ENCODE measurements at regions not wholly inside any gene's neighbourhood (a gene's known extent, or its start where the extent isn't known, plus 50 kb on each side); places are given as distances from the start of the nearest gene placed in this dataset.
"Not testable (repeated sequence)": the region's sequence is repeated elsewhere in the genome, so short reads cannot be mapped to it uniquely, and the experiment has no call there.

DNA sequence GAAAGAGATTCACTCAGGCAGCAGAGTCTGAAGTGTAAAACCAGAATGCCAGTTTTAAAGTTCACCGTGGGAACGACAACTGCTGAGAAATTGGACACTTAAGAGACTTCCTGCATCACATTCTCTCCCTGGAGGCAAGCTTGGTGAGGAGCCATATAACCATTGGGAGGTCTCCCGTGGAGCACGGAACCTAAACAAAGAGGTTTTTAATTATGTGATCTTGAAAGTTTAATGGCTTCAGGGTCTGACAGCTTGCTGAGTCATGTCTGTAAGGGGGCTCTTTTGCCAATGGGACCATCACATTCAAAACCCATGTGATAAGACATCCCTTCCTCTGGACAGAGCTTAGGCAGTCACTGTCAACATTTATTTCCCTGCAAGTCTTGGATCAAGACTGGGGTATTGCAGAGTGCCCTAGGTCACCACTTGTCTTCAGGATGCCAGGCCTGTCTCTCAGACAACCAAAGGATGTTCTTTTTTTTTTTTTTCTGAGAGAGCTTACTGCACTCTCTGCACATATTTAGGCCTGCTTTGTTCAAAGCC lies 674.4 kb downstream of the TYW1 start:
- no peaks in the 10 kb centered on the region for H3K36me3 ChIP-seq (ENCODE audit: control insufficient read depth, insufficient read depth, low read length)
- Mint-ChIP-seq H3K4me1 (no peaks in the 10 kb centered on the region), H3K4me3 (no peak overlapping the region), H3K27me3 (ENCODE audit: low read depth in 2 of 2) (no peaks in the 10 kb centered on the region), H3K27ac (no peak overlapping the region), H3K36me3 (no peaks in the 10 kb centered on the region), H3K9me3 (peaks cover 6 to 12% of the 10 kb centered on the region in 2 donors)
- H3K27me3 ChIP-seq (ENCODE audit: control insufficient read depth, insufficient read depth, low read length) = no peaks in the 10 kb centered on the region
- 75% methylated on average over 4 of the region's 4 CpGs for WGBS (ENCODE audit: insufficient coverage)
- intact Hi-C loops (cut with micrococcal nuclease) = no loop called here
- H3K4me3 ChIP-seq (ENCODE audit: low read length) = no peak overlapping the region
- no peaks in the 10 kb centered on the region for H3K4me1 ChIP-seq (ENCODE audit: control insufficient read depth, insufficient read depth, low read length)
- DNase-seq (no peak), ATAC-seq (no peak)
- H3K9me3 ChIP-seq (ENCODE audit: control insufficient read depth, insufficient read depth, low read length) = peaks cover 3% of the 10 kb centered on the region
- TF ChIP-seq, protein P1, sequence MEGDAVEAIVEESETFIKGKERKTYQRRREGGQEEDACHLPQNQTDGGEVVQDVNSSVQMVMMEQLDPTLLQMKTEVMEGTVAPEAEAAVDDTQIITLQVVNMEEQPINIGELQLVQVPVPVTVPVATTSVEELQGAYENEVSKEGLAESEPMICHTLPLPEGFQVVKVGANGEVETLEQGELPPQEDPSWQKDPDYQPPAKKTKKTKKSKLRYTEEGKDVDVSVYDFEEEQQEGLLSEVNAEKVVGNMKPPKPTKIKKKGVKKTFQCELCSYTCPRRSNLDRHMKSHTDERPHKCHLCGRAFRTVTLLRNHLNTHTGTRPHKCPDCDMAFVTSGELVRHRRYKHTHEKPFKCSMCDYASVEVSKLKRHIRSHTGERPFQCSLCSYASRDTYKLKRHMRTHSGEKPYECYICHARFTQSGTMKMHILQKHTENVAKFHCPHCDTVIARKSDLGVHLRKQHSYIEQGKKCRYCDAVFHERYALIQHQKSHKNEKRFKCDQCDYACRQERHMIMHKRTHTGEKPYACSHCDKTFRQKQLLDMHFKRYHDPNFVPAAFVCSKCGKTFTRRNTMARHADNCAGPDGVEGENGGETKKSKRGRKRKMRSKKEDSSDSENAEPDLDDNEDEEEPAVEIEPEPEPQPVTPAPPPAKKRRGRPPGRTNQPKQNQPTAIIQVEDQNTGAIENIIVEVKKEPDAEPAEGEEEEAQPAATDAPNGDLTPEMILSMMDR (IDR thresholded peaks at IDR 0.05) = no peak
- no peak overlapping the region for H3K27ac ChIP-seq (ENCODE audit: low read length)

DNA sequence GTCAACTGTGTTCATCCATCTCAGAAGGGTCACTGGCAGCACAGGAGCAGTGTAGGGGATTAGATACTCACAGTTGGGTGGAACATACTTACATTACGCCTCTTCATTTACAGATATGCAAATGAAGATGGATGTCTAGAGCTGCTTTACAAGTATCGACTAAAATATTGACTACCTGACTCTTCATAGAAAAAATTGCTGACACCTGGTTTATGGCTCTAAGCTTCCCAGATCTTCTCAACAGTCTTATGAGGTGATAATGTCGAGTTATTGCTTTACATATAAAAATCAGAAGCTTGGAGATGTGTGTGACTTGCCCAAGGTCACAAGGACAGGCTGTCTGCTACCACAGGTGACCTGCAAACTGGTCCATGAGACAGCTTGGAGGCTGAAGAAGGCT lies 677.2 kb downstream of the TYW1 start:
- peaks cover 9 to 14% of the 10 kb centered on the region in 2 donors for H3K9me3 Mint-ChIP-seq
- no peak overlapping the region for H3K4me3 ChIP-seq (ENCODE audit: low read length)
- no peak overlapping the region for H3K27ac Mint-ChIP-seq
- TF ChIP-seq, protein P1 (IDR thresholded peaks at IDR 0.05) = no peak
- no peak for DNase-seq
- no peak for ATAC-seq
- 78% methylated on average over 3 of the region's 3 CpGs for WGBS (ENCODE audit: insufficient coverage)
- H3K27ac ChIP-seq (ENCODE audit: low read length) = no peak overlapping the region
- no peaks in the 10 kb centered on the region for H3K4me1 Mint-ChIP-seq
- no peaks in the 10 kb centered on the region for H3K36me3 ChIP-seq (ENCODE audit: control insufficient read depth, insufficient read depth, low read length)
- peaks cover 7% of the 10 kb centered on the region for H3K9me3 ChIP-seq (ENCODE audit: control insufficient read depth, insufficient read depth, low read length)
- no peaks in the 10 kb centered on the region for H3K27me3 ChIP-seq (ENCODE audit: control insufficient read depth, insufficient read depth, low read length)
- H3K4me1 ChIP-seq (ENCODE audit: control insufficient read depth, insufficient read depth, low read length) = no peaks in the 10 kb centered on the region
- intact Hi-C loops (cut with micrococcal nuclease) = no loop called here
- H3K4me3 Mint-ChIP-seq = no peak overlapping the region
- H3K36me3 Mint-ChIP-seq = no peaks in the 10 kb centered on the region
- no peaks in the 10 kb centered on the region for H3K27me3 Mint-ChIP-seq (ENCODE audit: low read depth in 2 of 2)

DNA sequence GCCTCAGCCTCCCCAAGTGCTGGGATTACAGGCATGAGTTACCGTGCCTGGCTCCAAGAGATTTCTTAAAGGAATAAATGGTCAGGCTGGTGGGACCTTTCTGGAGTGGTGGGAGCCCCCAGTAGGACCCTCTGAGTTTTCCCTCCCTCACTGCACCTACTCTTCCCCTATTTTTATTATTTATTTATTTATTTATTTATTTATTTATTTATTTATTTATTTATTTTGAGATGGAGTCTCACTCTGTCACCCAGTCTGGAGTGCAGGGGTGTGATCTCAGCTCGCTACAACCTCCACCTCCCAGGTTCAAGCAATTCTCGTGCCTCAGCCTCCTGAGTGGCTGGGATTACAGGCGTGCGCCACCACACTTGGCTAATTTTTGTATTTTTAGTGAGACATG lies 678.2 kb downstream of the TYW1 start:
- H3K4me1 ChIP-seq (ENCODE audit: control insufficient read depth, insufficient read depth, low read length); H3K4me1 Mint-ChIP-seq; H3K27me3 Mint-ChIP-seq (ENCODE audit: low read depth in 2 of 2); H3K36me3 ChIP-seq (ENCODE audit: control insufficient read depth, insufficient read depth, low read length); H3K36me3 Mint-ChIP-seq; DNase-seq; H3K9me3 ChIP-seq (ENCODE audit: control insufficient read depth, insufficient read depth, low read length); intact Hi-C loops (cut with micrococcal nuclease); H3K27ac ChIP-seq (ENCODE audit: low read length); ATAC-seq; H3K27ac Mint-ChIP-seq; H3K4me3 Mint-ChIP-seq; H3K27me3 ChIP-seq (ENCODE audit: control insufficient read depth, insufficient read depth, low read length); H3K4me3 ChIP-seq (ENCODE audit: low read length): not testable (repeated sequence)
- 95% methylated on average over 2 of the region's 5 CpGs for WGBS (ENCODE audit: insufficient coverage)
- peaks cover 12 to 17% of the 10 kb centered on the region in 2 donors for H3K9me3 Mint-ChIP-seq

GRCh38 chr7:67675971-67676370 lies 679.3 kb downstream of the TYW1 start:
- H3K4me3 ChIP-seq (ENCODE audit: low read length) = no peak overlapping the region
- intact Hi-C loops (cut with micrococcal nuclease) = no loop called here
- peaks cover 17 to 22% of the 10 kb centered on the region in 2 donors for H3K9me3 Mint-ChIP-seq
- H3K4me1 ChIP-seq (ENCODE audit: control insufficient read depth, insufficient read depth, low read length) = no peaks in the 10 kb centered on the region
- no peak overlapping the region for H3K4me3 Mint-ChIP-seq
- DNase-seq (no peak), ATAC-seq (no peak)
- WGBS (ENCODE audit: insufficient coverage) = 68% methylated on average over 2 of the region's 2 CpGs
- H3K27me3 Mint-ChIP-seq (ENCODE audit: low read depth in 2 of 2) = no peaks in the 10 kb centered on the region
- no peak overlapping the region for H3K27ac ChIP-seq (ENCODE audit: low read length)
- H3K27ac Mint-ChIP-seq = no peak overlapping the region
- no peaks in the 10 kb centered on the region for H3K36me3 ChIP-seq (ENCODE audit: control insufficient read depth, insufficient read depth, low read length)
- H3K4me1 Mint-ChIP-seq = no peaks in the 10 kb centered on the region
- TF ChIP-seq, protein P1 (IDR thresholded peaks at IDR 0.05) = no peak
- no peaks in the 10 kb centered on the region for H3K36me3 Mint-ChIP-seq
- H3K27me3 ChIP-seq (ENCODE audit: control insufficient read depth, insufficient read depth, low read length) = no peaks in the 10 kb centered on the region
- peaks cover 7% of the 10 kb centered on the region for H3K9me3 ChIP-seq (ENCODE audit: control insufficient read depth, insufficient read depth, low read length)

Measured in natural killer cell (primary cell).